NCI-H526 treated with DMSO at 0.1 percent for 48 hours (cell line): ENCODE measurements at regions not wholly inside any gene's neighbourhood (a gene's known extent, or its start where the extent isn't known, plus 50 kb on each side); places are given as distances from the start of the nearest gene placed in this dataset.
"Not testable (repeated sequence)": the region's sequence is repeated elsewhere in the genome, so short reads cannot be mapped to it uniquely, and the experiment has no call there.

ENCODE experiments used
- DNase-seq: peaks from one replicate; lab custom pipeline; 2025; lab: John Stamatoyannopoulos, UW

DNA sequence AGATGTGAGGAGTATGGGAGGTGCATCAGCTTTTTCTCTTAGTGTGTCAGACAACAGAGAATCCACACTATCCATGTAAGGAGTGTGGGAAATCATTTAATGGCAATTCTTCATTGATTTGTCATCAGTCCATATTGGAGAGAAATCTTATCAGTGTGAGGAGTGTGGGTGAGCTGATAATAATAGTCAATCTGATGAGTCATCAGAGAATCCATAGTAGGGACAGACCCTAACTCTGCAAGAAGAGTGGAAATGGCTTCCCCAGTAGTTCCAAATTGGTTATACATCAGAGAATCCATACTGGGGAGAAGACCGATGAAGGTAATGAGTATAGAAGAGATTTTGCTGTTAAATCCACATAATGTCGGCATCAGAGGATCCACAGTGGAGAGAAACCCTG is 150.5 kb upstream of the THUMPD2 start:
- no peak for DNase-seq

DNA sequence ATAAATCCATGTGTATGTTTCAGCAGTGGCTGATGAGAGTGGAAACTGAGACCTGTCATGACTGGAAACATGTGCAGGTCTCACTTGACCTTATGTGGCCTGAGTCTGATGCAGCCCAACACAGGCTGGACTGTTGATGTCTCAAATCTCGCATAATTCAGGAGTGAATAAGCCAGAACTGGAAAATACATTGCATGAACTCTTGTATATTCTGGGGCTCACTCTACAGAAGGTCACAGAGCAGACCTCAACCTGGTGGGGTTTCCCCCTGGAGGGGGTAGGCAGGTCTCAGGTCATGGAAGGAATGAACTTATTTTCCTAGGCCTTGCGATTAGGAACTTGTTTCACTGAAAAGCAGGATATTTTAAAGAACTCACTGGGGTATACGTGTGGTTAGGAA is 146.3 kb upstream of the THUMPD2 start:
- no peak for DNase-seq

GRCh38 chr2:39923455-39923854 is 144.4 kb upstream of the THUMPD2 start:
- DNase-seq = no peak

DNA sequence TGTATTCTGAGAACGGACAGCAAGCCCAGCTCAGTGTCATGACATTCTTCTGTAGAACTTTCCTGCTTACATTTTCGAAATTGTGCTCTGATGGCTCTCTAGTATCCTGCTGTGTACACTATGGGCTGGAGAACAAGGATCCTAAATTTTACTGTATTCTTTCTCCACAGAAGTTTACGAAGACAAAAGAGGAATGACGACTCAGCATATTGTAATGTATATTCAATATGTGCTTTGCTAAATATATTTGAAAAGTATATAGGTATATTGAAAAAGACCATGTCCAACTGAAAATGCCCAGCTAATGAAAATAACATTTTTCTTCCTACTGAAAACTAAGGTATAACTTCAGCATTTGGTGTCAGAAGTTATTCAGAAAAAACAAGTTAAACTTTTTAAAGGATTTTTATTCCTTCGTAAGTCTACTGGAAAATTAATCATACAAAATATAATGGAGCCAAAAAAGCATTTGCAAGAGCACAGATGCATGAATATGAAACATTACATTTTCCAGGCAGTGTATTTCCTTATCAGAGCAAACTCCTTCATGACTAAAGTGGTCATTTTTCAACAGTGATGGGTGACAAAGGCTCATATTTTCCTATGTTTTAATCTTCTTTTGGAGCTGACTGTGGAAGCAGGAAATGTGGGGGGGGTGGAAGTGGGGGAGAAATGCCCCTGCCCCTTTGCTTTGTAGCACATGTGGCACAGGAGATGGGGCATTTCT is 143.8 kb upstream of the THUMPD2 start:
- no peak for DNase-seq

- DNase-seq = no peak
Observed at GRCh38 chr2:39920307-39920801, 141.3 kb upstream of the THUMPD2 start.

GRCh38 chr2:39919511-39920306 is 140.7 kb upstream of the THUMPD2 start:
- DNase-seq = no peak

GRCh38 chr2:39918886-39919285 is 139.8 kb upstream of the THUMPD2 start:
- DNase-seq = no peak

GRCh38 chr2:39917371-39917770 is 138.3 kb upstream of the THUMPD2 start:
- not testable (repeated sequence) for DNase-seq

- no peak for DNase-seq
Observed at GRCh38 chr2:39914949-39915348, 135.9 kb upstream of the THUMPD2 start.

- peak; percentile 32 for DNase-seq
Observed at GRCh38 chr2:39913648-39914461, 134.8 kb upstream of the THUMPD2 start.

- no peak for DNase-seq
Observed at GRCh38 chr2:39902103-39902502, 123.0 kb upstream of the THUMPD2 start.

DNA sequence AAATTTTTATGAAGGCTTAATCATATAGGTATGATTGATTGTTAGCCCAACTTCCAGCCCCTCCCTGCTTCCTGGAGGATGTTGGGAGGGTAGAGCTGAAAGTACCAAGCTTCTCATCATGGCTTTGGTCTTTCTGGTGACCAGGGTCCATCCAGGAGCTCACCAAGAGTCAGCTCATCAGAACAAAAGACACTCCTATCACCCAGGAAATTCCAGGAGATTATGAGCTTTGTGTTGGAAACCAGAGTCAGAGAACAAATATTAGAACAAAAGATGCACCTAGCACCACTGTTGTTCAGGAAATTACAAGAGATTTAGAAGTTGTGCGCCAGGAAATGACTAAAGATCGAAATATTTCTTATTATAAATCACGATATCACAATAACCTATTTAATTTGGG is 119.9 kb upstream of the THUMPD2 start:
- no peak for DNase-seq

DNA sequence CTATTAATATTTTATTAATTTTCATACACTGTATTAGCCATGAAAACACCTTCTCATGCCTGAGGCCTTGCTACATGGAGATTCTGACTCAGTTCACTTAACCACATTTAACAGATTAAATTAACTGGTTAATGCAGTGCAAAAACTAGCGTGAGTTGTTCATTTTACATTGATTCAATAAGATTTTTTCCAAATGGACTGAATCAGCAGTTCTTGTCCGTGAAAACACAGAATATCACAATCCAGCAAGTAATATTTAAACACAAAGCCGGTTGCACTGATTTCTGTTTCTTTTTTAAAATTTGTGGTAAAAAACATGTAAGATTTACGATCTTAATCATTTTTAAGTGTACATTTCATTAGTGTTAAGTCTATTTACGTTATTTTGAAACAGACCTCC is 118.2 kb upstream of the THUMPD2 start:
- no peak for DNase-seq

- no peak for DNase-seq
Observed at GRCh38 chr2:39894082-39894481, 115.0 kb upstream of the THUMPD2 start.

DNA sequence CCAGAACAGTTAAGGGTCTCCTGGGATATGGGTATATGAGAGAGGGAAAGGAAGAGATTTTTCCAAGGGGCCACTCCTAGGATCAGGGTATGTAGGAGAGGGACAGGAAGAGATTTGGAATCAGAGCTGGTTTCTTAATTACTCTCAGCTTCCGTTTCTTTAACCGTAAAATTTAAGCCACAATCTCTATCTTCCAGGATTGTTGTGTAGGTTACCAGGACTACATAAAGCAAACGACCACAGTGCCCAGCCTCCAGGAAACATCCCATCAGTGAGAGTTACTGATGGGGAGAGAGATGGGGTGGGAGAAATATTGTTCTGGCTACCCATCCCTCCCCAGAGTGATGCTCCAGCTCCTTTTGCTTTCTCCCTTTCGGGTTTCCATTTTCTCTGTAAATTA is 114.6 kb upstream of the THUMPD2 start:
- no peak for DNase-seq

DNA sequence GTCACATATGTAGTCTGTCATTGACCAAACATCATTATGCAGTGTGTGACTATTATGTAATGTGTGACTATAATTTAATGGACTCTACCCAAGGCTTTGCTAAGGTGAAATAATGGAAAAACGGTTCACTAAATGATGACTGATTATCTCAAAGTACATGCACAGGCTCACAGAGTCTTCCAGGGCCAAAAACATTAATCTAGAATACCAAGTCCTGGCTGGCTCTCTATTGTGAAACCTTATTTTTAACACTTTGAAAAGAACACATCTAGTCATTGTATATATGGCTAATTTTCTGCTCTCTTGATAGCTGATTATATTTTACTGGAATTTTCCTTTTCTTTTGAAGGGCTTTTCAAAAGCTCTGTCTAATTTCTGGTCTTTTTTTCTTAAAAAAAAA is 102.9 kb upstream of the THUMPD2 start:
- no peak for DNase-seq

DNA sequence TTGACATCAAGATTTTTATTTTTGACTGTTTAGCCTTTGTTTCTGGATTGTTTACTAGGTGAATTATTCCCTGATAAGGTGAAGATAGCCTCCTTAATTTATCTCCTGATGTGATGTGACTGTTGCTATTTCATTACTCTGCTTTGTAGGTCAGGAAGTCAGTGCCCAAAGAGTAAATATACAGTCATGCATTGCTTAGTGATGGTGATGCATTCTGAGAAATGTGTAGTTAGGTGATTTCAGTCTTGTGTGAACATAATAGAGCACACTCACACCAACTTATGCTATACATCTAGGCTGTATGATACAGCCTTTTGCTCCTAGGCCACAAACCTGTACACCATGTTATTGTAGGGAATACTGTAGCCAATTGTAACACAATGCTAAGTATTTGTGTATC is 102.4 kb upstream of the THUMPD2 start:
- DNase-seq = no peak

- DNase-seq = not testable (repeated sequence)
Observed at GRCh38 chr2:39879001-39879400, 99.9 kb upstream of the THUMPD2 start.

- DNase-seq = no peak
Observed at GRCh38 chr2:39875914-39876267, 96.8 kb upstream of the THUMPD2 start.

DNA sequence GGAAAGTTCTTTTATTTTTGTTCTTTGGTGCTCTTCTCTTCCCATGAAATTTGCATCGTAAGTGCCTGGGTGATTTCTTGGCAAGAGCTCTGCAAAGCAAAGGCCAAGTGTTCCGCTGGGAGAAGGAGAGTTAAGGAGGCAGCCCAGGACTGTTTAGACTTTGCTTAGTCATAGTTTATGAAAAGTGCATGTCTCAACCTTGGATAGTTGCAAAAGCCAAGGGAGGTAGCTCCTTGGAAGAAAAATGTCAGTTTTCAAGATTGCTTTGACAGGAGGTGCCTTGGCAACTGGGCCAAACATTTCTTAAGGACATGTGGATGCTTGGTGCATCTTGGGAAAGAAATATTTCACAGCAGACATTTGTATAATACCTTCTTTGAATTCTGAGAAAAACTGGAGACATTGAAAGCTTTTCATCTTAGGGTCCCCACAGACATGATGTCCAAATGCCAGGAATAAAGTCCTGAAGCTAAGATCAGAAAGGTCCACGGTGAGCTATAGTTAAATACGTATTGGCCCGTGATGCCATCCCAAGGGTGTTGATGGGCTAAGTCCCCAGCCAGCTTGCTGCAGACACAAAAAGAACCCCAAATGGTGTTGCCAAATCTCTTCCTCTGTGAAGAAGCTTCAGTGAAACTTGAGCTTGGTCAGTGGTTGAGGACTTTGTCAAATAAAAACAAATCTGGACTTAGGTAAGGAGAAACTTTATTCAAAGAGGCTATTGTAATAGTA is 96.3 kb upstream of the THUMPD2 start:
- no peak for DNase-seq

DNA sequence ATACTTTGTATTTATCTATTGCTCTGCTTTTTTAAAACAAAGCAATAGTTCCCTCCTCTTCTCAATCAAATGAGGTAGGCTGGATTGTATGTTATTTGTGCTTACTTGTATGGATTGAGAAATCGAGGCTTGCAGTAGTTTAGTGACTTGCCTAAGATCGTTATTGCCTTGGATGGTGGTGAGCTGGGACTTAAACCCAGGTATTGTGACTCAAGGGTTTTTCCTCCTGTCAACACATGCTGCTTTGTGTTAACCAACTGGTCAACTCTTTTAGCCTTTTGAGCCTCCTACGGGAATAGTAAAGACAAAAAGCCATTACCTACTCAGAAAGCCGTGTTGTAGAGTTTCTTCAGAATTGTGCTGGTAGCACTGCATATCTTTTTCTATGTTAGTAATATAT is 95.2 kb upstream of the THUMPD2 start:
- no peak for DNase-seq

DNA sequence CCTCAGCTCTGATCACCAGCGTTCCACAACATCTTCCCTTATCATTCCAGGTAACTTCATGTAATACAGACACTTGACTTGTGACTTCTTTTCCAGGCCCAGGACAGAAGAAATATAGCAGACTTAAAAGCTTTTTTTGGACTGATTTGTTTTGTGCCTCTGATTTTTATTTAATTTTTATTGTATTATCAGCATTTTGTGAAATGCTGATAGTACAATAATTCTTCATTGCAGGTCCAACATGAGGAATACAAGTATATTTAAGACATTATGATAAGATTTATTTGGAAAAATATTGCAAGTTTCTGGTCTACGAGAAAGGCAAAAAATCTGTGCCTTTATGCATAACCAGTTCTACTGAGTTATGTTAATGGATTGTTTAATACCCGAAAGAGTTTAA is 94.5 kb upstream of the THUMPD2 start:
- no peak for DNase-seq
